ENCODE measurements at regions not wholly inside any gene's neighbourhood (a gene's known extent, or its start where the extent isn't known, plus 50 kb on each side); places are given as distances from the start of the nearest gene placed in this dataset.

DNA sequence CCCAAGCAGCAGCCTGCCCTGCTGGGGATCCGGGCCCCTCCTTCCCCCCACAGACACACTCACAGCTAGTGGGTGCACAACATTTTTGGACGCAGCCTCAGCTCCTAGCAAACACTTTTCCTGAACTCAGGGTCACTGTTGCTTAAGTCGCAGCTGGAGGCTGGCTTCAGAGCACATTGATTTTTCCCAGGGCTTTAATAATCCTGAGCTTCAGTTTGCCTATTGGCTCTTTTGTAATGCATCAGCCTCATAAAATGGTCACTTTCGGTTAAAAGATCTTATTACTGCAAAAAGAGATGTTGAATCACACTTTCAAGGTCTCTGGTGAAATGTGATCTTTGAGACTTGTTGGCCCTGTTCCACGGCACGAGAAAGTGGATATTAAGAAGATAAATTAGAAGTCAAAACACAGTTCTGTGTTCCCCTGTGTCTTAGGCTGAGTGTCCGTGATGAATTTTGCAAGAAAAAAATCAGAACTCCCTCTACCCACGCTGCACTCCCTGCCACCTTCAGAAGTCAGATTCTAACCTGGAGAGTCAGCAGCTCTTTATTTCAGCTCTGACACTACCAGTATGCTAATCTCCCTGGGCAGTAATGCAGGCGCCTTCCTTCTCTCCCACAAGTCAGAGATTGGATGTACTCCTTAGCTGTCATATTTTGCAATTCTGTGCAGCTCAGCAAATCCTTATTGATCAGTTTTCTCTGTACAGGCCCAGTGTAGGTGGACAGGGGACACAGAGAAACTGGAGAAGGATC lies 158.2 kb upstream of the E2F8 start:
- DNase-seq (ENCODE audit: low read depth) = no peak

DNA sequence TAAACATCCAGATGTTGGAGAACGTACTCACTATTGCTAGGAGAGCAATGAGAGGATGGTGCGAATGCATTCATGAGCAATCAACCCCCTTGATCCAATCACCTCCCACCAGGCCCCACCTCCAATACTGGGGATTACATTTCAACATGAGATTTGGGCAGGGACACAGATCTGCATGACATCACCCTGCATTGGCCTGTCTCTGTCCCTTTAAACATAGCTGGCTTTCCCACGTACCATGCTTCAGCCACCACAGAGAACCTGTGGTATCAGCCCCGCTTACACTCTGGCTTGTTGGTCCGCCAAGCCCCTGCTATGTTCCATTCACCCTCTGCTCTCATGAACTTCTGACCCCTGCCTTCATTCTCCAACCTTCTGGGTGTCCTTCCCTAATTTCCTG lies 157.5 kb upstream of the E2F8 start:
- DNase-seq (ENCODE audit: low read depth) = no peak

DNA sequence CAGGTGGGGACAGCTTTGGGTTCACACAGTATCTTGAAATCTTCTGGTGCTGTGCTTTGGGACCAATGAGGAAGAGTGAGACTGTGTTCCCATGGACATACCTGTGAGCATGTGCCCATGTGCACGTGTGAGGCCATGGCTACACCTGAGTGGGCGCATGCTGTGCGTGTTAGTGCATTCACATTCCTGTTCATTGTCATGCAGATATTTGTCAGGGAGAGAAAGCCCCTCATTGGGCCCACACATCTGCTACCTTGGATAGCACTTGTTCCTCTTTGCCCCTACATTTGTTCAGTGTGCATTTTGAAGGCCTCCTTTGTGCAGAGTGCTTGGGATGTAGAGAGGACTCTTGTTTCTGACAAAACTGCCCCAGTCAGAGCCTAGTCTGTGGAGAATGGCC lies 154.3 kb upstream of the E2F8 start:
- no peak for DNase-seq (ENCODE audit: low read depth)

DNA sequence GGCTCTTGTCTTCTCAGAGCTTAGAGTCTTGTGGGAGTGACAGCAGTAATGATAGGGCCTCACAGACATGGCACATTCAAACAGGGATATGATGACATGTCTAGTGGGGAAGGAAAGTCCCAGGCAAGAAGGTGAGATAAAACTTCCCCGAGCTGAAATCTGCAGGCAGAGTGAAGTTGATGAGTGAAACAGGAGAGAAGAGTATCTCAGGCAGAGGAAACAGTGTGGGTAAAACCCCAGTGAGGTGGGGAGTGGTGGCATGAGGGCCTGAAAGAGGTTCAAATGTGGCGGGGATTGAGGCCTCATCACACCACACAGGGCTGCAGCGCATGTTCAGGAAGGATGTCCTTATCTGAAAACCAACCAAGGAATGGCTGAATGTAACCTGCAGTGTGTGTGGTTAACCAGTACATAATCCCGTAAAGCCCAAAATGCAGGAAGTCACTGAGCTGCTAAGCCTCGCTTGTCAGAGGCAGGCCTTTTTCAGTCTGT lies 153.8 kb upstream of the E2F8 start:
- DNase-seq (ENCODE audit: low read depth) = no peak

DNA sequence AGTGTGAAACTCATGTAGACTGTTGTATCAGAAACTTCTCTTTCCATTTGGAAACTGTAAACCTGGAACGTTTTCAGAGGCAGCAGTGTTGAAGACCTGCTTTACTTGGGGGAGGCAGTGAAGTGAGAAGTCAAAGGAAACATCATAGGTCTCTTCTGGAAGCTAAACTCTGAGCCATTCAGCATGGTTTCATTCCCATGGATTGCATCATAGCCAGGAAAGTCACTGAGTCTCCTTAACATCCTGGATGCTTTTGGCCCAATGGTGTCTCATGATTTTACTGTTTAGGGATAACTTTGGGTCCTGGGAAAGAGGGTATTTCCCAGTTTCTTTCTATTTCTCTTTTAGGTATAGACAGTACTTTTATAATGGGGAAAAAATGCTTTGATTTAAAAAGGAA lies 153.2 kb upstream of the E2F8 start:
- DNase-seq (ENCODE audit: low read depth) = no peak

DNA sequence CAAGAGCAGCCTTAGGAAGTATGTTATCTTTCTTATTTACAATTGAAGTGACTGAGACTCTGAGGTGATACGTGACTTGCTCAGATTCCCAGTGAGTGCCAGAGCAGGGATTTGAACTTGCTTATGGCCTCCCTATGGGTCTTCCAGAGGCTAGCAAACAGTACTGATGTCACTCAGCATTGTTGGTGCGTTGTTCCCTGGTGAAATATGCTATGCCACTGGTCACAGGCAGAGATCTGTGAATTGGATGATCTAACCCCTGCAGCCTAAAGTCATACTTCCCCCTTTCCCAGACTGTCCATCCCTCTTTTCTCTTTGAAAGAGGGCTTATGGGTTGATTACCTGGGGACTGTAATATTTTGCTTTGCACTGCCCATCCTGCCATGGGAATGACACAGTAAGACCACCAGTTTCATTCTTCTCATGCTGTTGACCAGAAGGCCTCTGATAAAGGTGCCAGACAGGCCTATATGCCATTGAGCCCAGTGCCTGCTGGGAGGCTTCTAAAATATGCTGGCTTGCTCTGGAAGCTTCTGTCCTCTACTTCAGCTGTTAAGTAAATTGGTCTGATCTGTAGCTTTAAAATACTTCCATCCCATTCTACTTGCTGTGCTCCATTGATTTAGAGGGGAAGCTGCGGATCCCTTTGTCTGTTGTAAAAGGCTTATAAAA lies 152.2 kb upstream of the E2F8 start:
- no peak for DNase-seq (ENCODE audit: low read depth)

DNA sequence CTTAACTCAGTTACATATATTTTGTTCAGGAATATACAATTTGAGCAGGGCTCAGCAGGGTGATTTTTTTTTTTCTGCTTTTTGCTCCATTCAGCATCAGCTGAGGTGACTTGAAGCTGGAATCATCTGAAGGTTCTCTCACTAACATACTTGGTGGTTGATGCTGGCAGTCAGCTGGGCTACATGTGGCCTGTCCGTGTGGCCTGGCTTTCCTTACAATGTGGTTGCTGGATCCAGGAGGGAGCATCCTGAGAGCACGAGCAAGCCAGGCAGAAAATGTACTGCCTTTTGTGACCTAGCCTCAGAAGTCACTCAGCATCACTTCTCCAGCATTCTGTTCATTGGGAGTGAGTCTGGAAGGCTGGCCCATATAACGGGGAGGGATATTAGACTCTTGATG lies 151.6 kb upstream of the E2F8 start:
- DNase-seq (ENCODE audit: low read depth) = no peak

DNA sequence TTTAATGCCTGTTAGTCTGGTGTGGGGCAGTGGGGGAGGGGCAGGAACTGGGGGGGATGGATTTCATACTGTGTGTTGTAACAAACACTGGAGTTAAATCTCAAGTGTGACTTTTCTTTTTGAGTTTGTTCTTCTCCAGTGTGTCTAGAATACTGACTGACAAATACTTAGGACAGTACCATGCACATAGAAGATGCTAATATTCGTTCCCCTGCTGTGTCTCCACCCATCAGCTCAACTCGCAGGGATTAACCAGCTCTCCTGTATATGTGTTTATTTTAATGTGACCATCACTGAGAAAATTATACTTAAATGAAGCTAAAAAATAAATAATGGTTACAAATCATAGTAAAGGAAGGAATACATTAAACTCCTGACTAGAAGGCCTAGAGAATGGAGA lies 150.9 kb upstream of the E2F8 start:
- no peak for DNase-seq (ENCODE audit: low read depth)

DNA sequence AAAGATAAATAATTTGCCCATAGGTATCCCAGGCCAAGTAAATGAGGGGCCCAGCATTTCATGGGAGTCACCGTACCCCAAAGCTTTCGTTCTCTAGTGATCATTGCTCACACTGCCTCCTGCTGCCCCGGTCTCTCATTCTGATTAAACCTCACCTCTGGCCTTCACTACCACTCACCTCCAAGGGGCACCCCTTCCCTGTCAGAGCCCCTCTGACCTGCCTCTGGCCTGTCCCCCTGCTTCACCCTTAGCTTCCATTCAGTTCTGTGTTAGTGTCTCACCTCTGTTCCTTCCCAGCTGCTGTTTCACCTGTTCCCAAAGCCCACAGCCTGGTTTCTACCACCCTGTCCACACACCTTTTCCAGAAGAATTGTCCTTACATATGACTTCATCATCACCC lies 150.3 kb upstream of the E2F8 start:
- DNase-seq (ENCODE audit: low read depth) = no peak

DNA sequence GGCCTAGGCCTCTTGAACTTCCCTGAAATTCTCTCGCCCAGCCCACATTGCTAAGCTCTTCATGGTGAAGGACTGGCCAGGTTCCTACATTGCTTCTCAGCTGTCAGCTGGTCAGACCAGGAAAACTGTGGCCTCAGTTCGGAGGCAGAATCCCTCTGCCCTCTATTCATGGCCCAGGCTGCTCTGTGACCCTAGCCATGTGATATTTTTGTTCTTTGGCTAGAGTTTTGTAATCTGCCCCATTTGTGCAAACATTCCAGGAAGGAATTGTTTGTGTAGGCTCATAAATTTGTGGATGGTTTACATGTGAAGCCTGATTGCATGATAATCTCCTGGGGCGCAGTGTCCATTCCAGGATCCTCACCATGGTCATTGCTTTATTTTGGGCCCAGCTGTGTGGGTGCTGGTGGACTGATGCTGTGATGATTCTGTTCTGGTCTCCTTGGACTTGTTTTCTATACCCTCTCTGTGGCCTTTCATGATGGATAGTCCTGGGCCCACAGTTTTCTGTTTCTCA lies 149.1 kb upstream of the E2F8 start:
- DNase-seq (ENCODE audit: low read depth) = no peak

DNA sequence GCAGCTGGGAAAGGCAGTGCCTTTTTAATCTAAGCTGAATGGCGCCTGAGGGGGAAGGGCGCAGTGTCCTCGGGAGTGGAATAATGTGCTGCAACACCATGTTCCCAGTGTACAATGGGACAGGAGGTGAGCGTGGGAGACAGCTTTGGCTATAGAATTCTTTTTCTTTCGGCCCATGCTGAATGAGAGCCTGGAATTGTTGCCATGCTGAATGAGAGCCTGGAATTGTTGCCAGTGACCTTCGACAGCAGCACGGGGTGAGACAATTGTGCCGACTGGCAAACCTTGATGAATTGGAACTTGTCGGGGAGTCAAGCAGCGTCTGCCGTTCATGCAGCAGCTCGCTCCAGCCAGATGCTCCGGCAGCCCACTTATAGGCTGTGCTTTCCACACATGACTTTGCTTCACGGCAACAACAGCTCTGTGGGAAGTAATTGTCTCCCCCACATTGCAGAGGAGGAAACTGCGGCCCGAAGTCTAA lies 141.4 kb upstream of the E2F8 start:
- DNase-seq (ENCODE audit: low read depth) = no peak

DNA sequence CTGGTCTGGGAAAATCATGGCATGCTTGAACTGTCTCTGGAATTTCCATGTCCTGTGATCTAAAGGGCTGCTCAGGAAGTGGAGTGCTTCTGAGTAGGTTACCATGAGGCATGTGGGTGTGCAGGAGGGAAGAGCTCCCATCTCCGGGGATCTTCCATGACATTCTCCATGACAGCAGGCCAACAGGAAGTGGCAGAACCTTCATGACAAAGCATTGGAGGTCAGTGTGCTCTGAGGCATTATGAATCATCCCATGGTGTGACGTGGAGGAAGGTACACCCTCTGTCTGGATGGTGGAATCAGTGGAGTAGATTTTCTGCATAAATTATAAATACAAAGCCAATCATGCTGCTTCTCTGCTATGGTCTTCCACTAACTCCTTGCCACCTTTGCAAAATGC lies 139.6 kb upstream of the E2F8 start:
- DNase-seq (ENCODE audit: low read depth) = peak; percentile 60

DNA sequence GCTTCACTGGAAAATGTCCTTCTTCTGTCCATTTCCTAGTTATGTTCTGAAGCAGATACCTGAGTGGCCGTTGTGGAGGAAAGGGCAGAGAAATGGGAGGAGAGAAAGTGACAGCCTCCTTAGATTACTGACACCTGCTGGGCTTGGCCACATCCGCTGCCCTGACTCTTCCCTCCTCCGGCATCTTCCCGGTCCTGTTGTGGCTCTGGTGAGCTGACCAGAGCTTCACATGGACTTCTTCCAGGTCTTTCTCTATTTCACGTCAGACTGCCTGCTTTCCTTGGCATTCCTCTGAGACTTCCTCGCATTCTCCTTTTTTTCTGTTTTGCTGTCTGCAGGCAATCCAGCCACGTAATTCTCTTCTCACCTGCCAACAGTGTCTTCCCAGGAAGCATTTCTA lies 138.7 kb upstream of the E2F8 start:
- no peak for DNase-seq (ENCODE audit: low read depth)

DNA sequence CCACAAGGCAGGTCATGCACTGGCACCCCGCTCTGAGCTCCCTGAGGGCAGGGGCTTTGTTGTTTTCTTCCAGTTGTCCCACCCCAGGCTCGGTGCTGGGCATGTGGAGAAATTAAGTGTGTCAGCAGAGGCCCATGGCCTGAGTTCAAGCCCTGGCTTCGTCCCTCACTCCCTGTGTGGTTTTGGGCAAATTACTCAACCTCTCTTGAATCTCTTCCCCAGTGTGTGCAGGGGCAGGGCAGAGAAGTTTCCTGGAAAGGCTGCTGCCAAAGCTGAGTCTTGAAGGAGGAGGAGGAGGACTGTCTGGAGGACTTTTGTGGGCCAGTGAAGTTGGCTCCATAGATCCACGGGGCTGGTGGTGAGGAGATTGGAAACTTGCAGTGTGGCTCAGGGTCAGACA lies 138.1 kb upstream of the E2F8 start:
- no peak for DNase-seq (ENCODE audit: low read depth)

DNA sequence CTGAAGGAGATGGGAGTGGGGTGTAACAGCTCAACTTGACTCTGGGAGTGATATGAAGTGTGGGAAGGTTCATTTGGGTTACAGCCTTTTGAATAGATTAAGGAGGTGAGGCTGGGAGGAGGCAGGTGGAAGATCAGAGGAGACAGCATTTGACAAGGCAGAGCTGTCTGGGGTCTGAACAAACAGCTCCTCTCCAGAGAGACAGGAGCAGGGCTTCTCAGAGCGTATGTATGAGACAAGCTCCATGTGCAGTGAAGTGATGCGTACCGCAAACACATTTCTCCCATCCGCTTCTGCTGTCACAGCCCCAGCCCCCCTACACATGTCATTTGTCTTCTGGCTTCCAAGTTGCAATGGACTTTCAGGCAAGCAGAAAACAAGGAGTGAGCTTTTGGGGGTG lies 137.1 kb upstream of the E2F8 start:
- no peak for DNase-seq (ENCODE audit: low read depth)

DNA sequence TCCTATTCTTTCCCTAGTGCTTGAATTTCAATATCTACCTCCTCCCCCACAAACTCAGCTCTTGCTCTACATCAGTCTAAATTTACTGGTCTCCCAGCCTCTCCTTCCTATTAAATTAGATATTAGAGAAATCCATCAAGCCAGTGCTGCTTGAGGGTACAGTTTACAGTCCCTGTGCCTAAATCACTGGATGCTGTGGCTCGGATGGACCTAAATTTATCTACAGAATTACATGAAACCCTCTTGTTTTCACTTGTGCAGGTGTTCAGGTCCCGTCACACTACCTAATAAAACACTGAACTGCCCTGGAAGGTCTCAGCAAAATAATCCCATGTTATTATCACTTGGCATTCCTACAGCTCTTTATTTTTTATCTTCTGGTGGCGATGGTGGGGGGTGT lies 134.7 kb upstream of the E2F8 start:
- DNase-seq (ENCODE audit: low read depth) = no peak

DNA sequence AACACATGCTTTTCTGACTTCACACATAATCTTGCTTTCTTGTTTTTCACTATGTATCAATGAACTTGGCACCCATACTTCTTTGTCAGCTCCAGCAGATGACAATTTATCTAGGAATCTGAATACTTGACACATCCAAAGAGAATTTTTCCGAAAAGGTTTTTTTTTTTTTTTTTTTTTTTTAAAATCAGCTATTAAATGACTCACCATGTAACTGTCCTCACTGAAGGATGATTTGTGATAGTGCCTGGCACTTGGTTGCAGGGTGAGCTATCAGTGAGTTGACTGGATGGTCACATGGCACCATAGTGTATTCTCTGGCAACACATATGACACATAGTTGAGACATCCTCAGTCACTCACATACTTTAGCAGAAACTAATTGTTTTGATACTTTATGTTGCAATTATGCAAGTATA lies 133.4 kb upstream of the E2F8 start:
- peak; percentile 55 for DNase-seq (ENCODE audit: low read depth)

DNA sequence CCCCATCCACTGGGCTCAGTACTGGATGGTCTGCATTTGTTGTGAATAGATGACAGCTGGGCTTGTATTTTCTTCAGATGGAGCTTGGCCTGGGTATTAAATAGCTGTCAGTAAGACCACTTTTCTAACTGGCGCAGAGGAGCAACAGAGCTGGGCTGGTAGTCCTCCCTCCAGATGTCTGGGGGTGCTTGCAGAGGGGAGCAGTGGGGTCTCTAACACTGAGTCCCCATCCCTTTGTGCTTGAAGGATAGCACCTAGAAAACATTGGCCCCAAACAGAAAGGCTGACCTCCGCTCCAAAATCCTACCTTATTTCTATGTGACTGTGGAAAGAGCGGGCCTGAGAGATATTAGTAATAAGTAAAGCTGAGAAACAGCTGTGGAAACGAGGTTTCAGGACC lies 131.6 kb upstream of the E2F8 start:
- DNase-seq (ENCODE audit: low read depth) = no peak

DNA sequence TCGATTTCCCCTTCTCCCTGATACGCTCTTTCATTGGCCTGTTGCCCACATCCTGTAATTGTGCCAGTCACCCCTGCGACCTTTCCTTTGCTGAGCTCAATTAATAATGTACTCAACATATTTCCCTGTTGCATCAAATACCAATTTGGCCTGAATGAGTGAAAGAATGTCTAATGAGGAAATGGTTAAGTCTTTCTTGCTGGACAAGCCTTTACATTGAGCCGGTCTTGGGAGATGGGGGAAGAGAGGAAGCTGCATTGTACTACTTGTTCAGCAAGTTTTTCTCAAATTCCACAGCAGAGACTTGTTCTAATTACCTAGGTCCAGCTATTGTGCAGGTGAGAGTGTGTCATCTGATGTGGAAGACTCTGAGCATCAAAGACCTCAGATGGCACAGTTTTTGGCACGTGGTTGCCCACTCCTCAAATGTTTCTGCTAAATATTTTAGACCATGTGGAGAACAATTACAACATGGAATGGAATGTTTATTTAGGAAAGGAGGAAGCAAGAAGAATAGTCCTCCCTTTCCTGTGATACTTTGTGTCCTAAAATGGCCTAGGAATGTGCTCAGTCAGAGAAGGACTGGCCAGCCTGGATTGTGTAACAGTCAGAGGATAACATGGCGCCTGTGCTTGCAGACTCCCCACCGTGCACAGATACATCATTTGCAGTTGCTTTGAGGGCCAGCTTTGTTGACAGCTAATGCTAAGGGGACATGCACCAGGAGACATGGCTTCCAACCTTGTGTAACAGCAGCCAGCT lies 129.5 kb upstream of the E2F8 start:
- no peak for DNase-seq (ENCODE audit: low read depth)

DNA sequence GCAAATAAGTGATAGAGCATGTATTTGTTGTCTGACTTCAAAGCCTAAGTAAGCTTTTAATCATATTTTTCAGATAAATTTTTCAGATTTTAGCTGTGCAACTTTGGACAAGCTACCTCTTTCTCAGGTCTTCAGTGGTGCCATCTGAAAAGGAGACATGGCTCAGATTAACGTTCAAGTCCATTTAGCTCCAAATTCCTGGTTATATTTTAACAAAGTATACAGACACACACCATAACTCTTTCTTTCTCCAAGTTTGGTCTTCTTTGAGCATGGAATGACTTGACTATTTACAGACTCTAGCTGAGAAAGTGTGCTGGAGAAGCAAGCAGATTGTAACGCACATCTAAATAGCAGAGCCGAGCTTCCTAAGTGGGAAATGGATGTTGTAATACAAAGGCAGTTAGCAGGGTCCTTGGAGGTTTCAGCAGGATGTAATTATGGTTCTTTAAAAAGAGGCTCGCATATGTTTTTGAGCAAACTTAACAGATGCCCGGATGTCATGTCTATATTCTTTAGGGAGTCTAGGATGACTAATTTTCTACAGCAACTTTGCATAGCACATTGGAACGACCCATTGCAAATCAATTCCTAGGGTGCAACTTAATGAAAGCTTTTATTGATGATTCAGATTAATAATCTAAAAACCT lies 128.1 kb upstream of the E2F8 start:
- DNase-seq (ENCODE audit: low read depth) = no peak

DNA sequence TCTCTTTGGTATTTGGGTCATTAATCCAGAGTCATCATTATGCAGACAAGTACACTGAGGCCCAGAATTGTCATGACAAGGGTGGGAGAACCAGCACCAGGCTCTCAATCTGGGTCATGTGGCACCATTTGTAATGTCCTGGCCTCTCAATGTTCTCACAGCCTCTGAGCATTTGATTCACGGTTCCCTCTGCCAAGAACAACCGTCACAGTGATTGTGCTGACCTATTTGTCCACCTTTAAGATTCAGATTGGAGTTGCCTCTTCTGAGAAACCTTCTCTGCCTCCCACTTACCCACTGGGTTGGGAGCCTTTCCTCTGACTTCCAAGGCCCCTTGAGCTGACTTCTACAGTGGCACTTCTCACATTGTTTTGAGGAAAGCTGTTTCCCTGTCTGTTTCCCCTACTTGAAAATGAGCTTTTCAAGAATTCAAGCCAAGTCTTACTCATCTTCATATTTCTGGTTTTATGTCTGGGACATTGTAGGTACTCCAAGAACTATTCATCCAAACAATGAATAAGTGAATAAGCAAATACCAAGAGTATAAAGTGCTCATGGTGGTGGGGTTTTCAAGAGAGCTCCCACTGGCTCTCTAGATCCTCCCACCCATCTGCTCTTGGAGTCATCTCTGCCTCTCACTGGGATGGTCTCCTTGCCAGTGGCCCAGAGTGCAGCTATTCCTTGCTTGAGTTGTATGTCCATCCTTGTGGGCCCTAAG lies 126.4 kb upstream of the E2F8 start:
- DNase-seq (ENCODE audit: low read depth) = peak; percentile 37

Measured in non-pigmented ciliary epithelial cell (primary cell).